Activated CD4-positive, CD25-positive, alpha-beta regulatory T cell (primary cell): ENCODE measurements at regions not wholly inside any gene's neighbourhood (a gene's known extent, or its start where the extent isn't known, plus 50 kb on each side); places are given as distances from the start of the nearest gene placed in this dataset.
"Not testable (repeated sequence)": the region's sequence is repeated elsewhere in the genome, so short reads cannot be mapped to it uniquely, and the experiment has no call there.

Source experiments
- DNase-seq, 4 experiments: peaks; one replicate each; lab custom pipeline; 2025; lab: John Stamatoyannopoulos, UW

GRCh38 chr6:168851460-168852375 lies 401.9 kb downstream of the THBS2 start:
- no peak for DNase-seq

- DNase-seq: not testable (repeated sequence)
These were observed 403.5 kb downstream of the THBS2 start for GRCh38 chr6:168850027-168850736.

DNA sequence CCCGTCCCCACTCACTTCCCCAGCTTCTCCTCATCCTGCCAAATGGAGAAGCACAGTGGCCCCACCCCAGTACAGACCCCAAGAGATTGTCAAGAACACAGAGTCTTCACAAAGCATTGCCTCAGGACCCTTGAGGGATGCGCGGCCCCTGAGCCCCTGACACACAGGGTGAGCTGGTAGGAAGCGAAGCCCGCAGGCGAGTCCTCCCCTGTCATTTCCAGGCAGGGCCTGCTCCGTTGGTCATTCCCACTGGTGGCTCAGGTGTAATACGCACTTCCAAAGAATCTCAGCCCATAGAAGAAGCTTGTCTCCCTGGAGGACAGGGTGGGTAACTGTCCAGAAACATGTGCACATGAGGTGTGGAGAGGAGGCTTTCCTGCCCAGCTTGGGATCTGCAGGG lies 404.2 kb downstream of the THBS2 start:
- DNase-seq: no peak

DNA sequence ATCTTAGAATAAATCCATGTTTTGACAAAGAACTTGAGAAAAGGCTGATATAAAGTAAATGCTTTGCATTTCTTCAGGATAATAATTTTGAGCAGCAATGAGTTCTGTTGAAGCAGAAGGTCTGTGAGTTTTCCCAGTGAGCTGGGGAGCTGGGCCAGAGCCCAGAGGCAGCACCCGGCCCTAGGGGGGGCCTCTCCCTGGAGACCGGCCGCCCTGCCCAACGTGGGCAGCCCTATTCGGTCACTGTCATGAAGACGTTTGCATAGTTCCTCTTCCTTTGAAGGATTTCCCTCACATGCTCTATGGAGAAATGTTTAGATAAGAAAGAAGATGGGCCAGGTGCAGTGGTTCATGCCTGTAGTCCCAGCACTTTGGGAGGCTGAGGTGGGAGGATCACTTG lies 404.8 kb downstream of the THBS2 start:
- no peak for DNase-seq

DNA sequence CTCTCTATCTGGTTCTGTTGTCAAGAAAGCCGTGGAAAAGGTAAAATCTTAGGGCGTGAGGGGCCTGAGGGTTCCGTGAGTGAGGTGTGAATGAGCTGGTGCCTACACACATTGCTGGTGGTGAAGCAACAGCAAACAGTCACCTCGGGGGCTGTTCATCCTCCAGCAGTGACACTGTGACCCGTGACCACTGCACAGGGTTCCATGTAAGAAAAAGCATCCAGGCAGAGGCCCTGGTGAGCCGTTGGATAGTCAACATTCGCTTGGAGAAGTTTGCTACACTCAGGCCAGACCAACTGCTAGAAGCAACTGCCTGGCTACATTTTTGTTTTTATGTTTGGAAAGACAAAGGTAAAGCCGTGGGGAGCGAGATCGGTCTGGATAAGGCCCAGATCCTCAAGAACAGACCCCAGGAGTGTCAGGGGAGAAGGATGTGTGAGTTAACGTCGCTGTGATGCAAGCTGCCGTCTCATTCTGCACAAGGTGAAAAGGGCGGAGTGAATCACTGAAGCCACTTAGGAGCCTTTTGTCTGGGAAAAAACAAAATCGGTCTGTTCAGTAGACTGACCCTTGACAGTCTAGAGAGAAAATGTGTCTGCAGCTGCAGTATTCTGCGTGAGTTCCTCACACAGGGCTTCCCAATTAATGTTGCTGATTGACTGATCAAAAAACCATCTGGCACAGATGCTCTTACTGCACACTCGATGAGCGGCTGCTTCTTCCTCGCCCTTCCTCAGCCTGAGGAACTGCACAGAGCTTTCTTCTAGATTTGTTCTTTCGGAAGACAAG lies 404.0 kb downstream of the SMOC2 start:
- DNase-seq: no peak

DNA sequence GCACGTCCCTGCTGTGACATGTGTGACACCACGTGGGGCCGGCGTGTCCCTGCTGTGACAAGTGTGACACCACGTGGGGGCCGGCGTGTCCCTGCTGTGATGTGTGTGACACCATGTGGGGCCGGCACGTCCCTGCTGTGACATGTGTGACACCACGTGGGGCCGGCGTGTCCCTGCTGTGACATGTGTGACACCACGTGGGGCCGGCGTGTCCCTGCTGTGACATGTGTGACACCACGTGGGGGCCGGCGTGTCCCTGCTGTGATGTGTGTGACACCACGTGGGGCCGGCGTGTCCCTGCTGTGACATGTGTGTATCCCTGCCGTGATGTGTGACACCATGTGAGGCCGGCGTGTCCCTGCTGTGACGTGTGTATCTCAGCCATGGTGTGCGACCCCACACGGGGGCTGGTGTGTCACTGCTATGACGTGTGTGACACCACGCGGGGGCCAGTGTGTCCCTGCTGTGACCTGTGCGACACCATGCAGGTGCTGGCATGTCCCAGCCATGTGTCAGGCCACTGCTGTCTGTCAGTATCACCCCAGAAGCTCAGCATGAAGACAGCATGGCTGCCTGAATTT lies 401.7 kb downstream of the SMOC2 start:
- DNase-seq: not testable (repeated sequence)

GRCh38 chr6:168841609-168842278 lies 400.8 kb downstream of the SMOC2 start:
- DNase-seq: no peak

DNA sequence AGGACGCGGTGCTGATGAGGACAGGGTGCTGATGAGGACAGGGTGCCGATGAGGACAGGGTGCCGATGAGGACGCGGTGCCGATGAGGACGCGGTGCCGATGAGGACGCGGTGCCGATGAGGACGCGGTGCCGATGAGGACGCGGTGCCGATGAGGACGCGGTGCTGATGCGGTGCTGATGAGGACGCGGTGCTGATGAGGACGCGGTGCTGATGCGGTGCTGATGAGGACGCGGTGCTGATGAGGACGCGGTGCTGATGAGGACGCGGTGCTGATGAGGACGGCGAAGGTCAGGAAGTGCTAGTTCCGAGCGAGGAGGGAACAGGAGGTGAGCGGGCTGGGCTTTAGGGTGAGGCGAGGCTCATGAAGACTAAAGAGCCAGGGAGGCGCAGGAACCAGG lies 399.9 kb downstream of the SMOC2 start:
- not testable (repeated sequence) for DNase-seq

DNA sequence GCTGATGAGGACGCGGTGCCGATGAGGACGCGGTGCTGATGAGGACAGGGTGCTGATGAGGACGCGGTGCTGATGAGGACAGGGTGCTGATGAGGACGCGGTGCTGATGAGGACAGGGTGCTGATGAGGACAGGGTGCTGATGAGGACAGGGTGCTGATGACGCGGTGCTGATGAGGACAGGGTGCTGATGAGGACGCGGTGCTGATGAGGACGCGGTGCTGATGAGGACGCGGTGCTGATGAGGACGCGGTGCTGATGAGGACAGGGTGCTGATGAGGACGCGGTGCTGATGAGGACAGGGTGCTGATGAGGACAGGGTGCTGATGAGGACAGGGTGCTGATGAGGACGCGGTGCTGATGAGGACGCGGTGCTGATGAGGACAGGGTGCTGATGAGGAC lies 399.3 kb downstream of the SMOC2 start:
- not testable (repeated sequence) for DNase-seq

DNA sequence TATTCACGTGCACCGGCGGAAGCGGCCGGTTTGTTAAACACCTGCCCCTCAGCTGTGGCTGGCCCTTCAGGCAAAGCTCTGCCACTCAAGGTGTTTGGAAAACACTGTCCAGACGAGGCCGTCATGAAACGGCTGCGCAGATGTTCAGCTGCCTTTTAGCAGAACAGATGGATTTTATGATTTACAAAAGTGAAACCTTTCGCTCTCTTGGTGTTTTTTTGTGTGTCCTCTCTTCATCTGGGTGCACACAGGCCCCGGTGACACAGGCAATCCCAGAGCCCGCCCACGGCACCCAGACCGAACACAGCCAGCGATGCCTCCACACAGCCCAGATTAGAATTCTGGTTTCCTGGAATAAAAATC lies 397.0 kb downstream of the SMOC2 start:
- no peak for DNase-seq

GRCh38 chr6:168837254-168838036 lies 396.5 kb downstream of the SMOC2 start:
- DNase-seq: no peak

- DNase-seq: no peak
These were observed 395.0 kb downstream of the SMOC2 start for GRCh38 chr6:168835991-168836390.

DNA sequence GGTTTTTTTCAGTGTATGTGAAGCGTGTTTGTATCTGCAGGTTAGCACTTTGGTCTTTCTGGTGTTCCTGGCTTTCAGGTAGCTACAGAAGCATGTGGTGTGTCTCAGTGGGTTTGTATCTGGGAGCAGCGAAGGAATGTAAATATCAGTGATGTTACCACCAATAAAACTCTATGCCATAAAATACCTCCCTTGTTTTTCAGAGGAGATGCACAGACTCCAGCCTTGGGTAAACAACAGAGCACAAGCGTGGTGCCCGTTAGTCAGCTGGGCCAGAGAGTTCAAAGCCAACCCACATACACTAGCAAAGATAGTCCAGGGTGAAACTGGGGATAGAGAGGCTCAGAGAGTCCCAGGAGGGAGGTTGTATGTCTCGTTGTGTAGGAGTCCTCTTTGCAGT lies 393.8 kb downstream of the SMOC2 start:
- no peak for DNase-seq

DNA sequence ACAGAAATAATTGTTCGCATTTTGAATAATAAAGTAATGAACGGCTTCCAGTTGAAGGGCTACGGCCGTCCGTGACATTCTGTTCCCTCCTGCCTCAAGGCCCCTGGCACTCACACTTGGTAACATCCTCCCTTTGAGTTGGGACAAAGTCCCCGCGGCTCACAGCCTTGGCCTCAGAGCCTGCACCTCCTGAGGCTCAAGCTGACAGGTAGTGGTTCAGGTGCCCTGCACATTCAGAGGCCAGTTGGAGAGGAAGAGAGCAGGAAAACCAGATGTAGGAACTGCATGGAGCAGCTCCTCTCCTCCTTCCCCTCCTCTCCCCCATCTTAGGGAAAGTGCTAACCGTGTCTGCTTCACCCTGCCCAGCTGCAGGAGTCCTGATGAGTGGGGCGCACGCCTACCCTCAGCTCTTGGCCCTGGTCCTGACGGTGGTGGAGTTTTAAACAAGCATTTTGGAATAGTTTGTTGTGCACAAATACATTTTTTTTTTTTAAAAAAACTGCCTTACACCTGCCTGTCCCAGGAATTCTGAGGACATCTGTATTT lies 393.1 kb downstream of the SMOC2 start:
- no peak for DNase-seq

GRCh38 chr6:168828800-168829199 lies 387.8 kb downstream of the SMOC2 start:
- no peak for DNase-seq

- no peak for DNase-seq
These were observed 387.1 kb downstream of the SMOC2 start for GRCh38 chr6:168828035-168828434.

DNA sequence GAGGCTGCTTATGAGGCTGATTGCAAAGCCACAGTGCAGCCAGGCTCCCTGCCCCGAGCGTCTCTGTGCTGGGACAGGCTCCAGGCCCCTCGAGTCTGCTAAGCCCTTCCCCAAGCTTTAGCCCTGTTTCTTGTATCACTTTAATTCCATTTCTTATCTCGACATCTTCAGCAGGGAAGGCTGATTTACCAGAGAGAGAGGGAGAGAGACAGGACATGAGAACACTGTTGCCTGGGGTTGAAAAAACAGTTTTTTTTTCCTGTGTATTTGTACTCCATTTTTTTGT lies 386.5 kb downstream of the SMOC2 start:
- no peak for DNase-seq

DNA sequence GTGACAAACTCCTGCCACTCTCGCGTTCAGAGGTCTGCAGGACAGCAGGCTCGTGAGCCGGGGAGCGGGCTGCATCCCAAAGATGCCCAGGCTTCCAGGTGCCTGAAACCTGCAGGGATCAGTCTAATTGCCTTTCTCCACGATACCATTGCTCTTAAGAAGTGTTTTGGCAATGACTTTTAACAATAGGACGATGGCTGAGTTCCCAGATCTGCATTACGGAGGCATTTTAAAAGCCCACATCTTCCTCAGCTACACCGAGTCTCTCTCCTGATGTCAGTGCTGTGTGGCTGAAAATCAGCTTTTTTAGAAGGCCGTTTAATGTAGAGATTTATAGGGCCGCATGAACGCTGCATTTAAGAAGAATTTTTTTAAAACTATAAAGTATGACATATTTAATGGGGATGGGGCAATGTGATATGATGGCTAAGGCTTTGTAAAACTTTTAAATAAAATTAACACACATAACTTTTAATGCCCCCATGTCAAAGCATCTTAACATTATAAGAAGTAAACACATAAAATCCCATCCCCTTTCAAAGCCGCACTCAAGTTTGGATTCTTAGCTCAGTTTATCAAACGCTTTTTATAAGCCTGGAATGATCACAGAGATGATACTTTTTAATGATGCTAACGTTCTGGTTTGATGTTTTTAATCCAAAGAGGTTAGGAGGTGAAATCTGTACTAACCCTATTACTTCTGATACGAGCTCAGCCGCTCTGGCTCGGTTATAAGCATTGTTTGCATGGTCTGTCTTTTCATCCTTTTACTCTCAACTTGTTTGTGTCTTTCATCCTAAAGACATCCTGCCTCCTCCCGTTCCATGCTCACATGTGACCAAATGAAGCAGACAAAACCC lies 386.0 kb downstream of the SMOC2 start:
- DNase-seq: no peak

DNA sequence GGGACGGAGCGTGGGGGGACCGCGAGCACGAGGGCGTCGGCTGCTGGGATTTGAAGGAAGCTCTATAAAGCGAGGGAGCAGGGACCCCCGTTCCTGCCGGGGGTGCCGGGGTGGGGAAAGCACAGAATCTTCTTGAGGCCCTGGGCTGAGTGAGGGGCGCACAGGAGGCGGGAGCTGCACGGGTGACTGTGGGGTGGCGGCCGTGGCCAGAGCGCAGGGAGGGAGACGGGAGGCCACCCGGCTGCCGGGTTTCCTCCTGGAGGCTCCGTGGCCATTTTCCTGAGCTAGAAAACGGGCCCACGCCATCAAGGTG lies 385.1 kb downstream of the SMOC2 start:
- no peak for DNase-seq
